GM12864 (cell line): ENCODE measurements at regions not wholly inside any gene's neighbourhood (a gene's known extent, or its start where the extent isn't known, plus 50 kb on each side); places are given as distances from the start of the nearest gene placed in this dataset.

Source experiments
- DNase-seq: peaks from one replicate; pipeline ENCODE4 v3.0.0-alpha.2; 2011; ENCODE audit warnings: low read depth
- H3K4me3 ChIP-seq: 2 replicates; pipeline ENCODE4 v1.5.1; 2011; ENCODE audit warnings: mild to moderate bottlenecking, low read depth, low read length, control low read depth
- CTCF ChIP-seq: IDR thresholded peaks from 2 replicates; pipeline ENCODE4 v1.5.1; 2011; ENCODE audit warnings: low read depth, mild to moderate bottlenecking, moderate library complexity, low read length, control low read depth, inconsistent platforms; ENCODE audit errors: missing control alignments

GRCh38 chr3:80366808-80367548 lies 599.2 kb upstream of the ROBO1 start:
- no peak for DNase-seq
- TF ChIP-seq CTCF = no peak
- no peak overlapping the region for H3K4me3 ChIP-seq

GRCh38 chr3:80357761-80358160 lies 590.0 kb upstream of the ROBO1 start:
- H3K4me3 ChIP-seq = no peak overlapping the region
- DNase-seq = no peak
- TF ChIP-seq CTCF = no peak

GRCh38 chr3:80355144-80355543 lies 587.3 kb upstream of the ROBO1 start:
- no peak overlapping the region for H3K4me3 ChIP-seq
- no peak for DNase-seq
- no peak for TF ChIP-seq CTCF

GRCh38 chr3:80351201-80351600 lies 583.4 kb upstream of the ROBO1 start:
- no peak overlapping the region for H3K4me3 ChIP-seq
- no peak for DNase-seq
- no peak for TF ChIP-seq CTCF

- TF ChIP-seq CTCF = no peak
- DNase-seq = no peak
Measured at GRCh38 chr3:80350771-80351170, 583.0 kb upstream of the ROBO1 start.

GRCh38 chr3:80338366-80338765 lies 570.6 kb upstream of the ROBO1 start:
- DNase-seq = no peak
- no peak overlapping the region for H3K4me3 ChIP-seq
- TF ChIP-seq CTCF = no peak

More at GRCh38 chr3:80350771-80351170, 583.0 kb upstream of the ROBO1 start:
- no peak overlapping the region for H3K4me3 ChIP-seq

GRCh38 chr3:80334534-80334933 lies 566.7 kb upstream of the ROBO1 start:
- H3K4me3 ChIP-seq = no peak overlapping the region
- DNase-seq = no peak
- no peak for TF ChIP-seq CTCF
